Peyer's patch (tissue), 4 donors: ENCODE measurements at regions not wholly inside any gene's neighbourhood (a gene's known extent, or its start where the extent isn't known, plus 50 kb on each side); places are given as distances from the start of the nearest gene placed in this dataset.

Source experiments
- CTCF ChIP-seq, 6 experiments: fragments of 450-650 bp in 4 of 6; fragments of 200-600 bp in 2 of 6; sonication (generic) in 1 of 6; IDR thresholded peaks; one replicate each; pipeline ENCODE4 v1.5.1; 2017 to 2019; ENCODE audit warnings: antibody characterized with exemption in 6 of 6, mild to moderate bottlenecking in 3 of 6, moderate library complexity in 1 of 6
- POLR2A ChIP-seq, 2 donors: fragments of 450-650 bp; IDR thresholded peaks; one replicate each; pipeline ENCODE4 v1.5.1; 2017; ENCODE audit warnings: antibody characterized with exemption in 2 of 2, mild to moderate bottlenecking in 2 of 2, moderate library complexity in 2 of 2

- TF ChIP-seq CTCF (IDR thresholded peaks at IDR 0.05) (no peak), POLR2A (IDR thresholded peaks at IDR 0.05) (no peak)
These were observed 665.2 kb downstream of the BCL11B start for GRCh38 chr14:98606816-98607215.
